ENCODE measurements at regions not wholly inside any gene's neighbourhood (a gene's known extent, or its start where the extent isn't known, plus 50 kb on each side); places are given as distances from the start of the nearest gene placed in this dataset.

DNA sequence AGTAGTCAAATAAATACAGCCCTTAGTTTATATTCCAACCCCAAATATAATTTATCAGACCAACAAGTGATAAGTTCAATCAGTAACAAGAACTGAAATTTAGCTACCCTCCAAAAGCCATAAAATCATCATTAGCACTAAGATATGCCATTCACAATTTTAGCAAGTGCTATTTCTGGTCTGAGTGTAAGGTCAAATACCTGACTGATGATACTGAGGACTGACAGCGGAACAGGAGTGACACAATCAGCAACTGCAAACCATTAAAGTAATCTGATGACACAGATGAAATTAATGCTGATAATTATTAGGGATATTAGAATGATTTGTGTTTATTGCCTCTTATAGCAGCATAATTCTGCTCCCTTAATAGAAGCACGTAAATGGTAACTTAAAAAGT is 152.7 kb upstream of the SPHKAP start:
- no peaks in the 10 kb centered on the region for H3K27me3 ChIP-seq (ENCODE audit: control insufficient read depth, insufficient read depth, low read length)
- no peak overlapping the region for H3K4me3 ChIP-seq (ENCODE audit: low read depth, low read length)
- ChIA-PET CTCF (no interaction called here), POLR2A (no interaction called here)
- DNase-seq (ENCODE audit: low read depth, low spot score): no peak
- no peak overlapping the region for H3K27ac ChIP-seq (ENCODE audit: low read depth, low read length)
- H3K9me3 ChIP-seq (ENCODE audit: control insufficient read depth, insufficient read depth, low read length): peaks cover 4% of the 10 kb centered on the region; the same call in 1 of the 2 replicates
- TF ChIP-seq, protein P1, sequence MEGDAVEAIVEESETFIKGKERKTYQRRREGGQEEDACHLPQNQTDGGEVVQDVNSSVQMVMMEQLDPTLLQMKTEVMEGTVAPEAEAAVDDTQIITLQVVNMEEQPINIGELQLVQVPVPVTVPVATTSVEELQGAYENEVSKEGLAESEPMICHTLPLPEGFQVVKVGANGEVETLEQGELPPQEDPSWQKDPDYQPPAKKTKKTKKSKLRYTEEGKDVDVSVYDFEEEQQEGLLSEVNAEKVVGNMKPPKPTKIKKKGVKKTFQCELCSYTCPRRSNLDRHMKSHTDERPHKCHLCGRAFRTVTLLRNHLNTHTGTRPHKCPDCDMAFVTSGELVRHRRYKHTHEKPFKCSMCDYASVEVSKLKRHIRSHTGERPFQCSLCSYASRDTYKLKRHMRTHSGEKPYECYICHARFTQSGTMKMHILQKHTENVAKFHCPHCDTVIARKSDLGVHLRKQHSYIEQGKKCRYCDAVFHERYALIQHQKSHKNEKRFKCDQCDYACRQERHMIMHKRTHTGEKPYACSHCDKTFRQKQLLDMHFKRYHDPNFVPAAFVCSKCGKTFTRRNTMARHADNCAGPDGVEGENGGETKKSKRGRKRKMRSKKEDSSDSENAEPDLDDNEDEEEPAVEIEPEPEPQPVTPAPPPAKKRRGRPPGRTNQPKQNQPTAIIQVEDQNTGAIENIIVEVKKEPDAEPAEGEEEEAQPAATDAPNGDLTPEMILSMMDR (IDR thresholded peaks at IDR 0.05; ENCODE audit: low read depth, low read length): no peak

DNA sequence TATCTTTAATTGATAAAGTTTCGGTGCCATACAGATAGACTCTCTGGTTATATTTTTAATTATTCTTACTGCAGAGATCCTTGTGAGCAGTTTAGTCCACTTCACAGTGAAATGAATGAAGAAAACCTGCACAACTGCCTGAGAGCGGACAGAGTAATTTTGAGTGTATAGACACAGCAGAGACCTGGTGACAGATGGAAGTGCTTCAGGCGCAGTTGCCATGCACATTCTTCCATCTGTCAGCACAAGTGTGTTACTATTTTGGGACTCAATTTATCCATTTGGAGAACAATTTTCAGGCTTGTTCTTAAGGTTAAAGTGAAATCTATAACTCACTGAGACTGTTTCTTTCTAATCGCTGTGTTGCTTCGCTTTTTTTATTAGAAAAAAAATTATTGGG is 147.8 kb upstream of the SPHKAP start:
- CTCF ChIA-PET: no interaction called here
- POLR2A ChIA-PET: no interaction called here
- H3K27me3 ChIP-seq (ENCODE audit: control insufficient read depth, insufficient read depth, low read length): no peaks in the 10 kb centered on the region
- DNase-seq (ENCODE audit: low read depth, low spot score): no peak
- peaks cover 13% of the 10 kb centered on the region for H3K9me3 ChIP-seq (ENCODE audit: control insufficient read depth, insufficient read depth, low read length)
- H3K27ac ChIP-seq (ENCODE audit: low read depth, low read length): no peak overlapping the region
- TF ChIP-seq, protein P1 (IDR thresholded peaks at IDR 0.05; ENCODE audit: low read depth, low read length): no peak
- H3K4me3 ChIP-seq (ENCODE audit: low read depth, low read length): no peak overlapping the region

DNA sequence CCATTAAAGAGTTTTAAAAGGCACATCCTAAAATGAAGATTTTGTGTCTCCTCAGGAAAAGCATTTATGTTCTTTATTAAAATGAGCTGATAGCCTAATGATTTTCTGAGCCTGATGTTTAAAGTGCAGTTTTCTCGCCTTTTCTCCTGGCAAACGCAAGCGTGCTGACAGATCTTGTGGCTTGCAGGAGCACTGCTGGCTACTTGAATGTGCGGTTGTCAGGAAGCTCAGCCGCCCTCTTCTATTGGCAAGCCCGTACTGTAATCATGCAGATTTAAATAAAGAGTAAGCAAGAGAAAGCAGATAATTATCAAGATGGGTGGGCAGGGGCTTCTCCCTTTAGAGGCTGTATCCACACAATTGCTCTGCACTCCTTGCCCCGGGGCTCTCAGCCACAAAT is 139.5 kb upstream of the SPHKAP start:
- Histone ChIP-seq H3K27me3 (ENCODE audit: control insufficient read depth, insufficient read depth, low read length) (no peaks in the 10 kb centered on the region), H3K27ac (ENCODE audit: low read depth, low read length) (no peak overlapping the region), H3K4me3 (ENCODE audit: low read depth, low read length) (no peak overlapping the region), H3K9me3 (ENCODE audit: control insufficient read depth, insufficient read depth, low read length) (peaks cover 9% of the 10 kb centered on the region)
- no peak for DNase-seq (ENCODE audit: low read depth, low spot score)
- ChIA-PET POLR2A (no interaction called here), CTCF (no interaction called here)
- TF ChIP-seq, protein P1 (IDR thresholded peaks at IDR 0.05; ENCODE audit: low read depth, low read length): no peak

DNA sequence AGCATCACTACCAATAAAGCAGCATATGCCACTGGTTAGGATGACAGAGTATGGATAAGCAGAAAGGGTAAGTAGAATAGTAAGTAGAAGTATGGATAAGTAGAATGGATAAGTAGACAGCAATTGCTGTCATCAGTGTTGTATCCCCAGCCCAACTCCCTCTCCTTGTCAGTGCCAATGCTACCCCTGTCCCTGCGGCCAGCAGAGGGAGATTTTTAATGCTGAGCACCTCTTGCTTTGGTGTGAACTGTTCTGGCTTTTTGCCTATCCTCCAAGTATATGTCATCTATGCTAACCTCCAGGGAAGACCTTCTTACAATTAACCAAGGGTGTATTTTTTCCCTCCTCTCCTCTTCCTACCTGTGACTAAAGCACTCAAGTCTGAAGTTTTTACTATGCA is 136.7 kb upstream of the SPHKAP start:
- ChIA-PET CTCF (no interaction called here), POLR2A (no interaction called here)
- TF ChIP-seq, protein P1 (IDR thresholded peaks at IDR 0.05; ENCODE audit: low read depth, low read length): peak; percentile 18; the same call in 1 of the 2 replicates
- no peaks in the 10 kb centered on the region for H3K27me3 ChIP-seq (ENCODE audit: control insufficient read depth, insufficient read depth, low read length)
- H3K27ac ChIP-seq (ENCODE audit: low read depth, low read length): no peak overlapping the region
- DNase-seq (ENCODE audit: low read depth, low spot score): no peak
- no peak overlapping the region for H3K4me3 ChIP-seq (ENCODE audit: low read depth, low read length)
- peaks cover 9% of the 10 kb centered on the region for H3K9me3 ChIP-seq (ENCODE audit: control insufficient read depth, insufficient read depth, low read length)

DNA sequence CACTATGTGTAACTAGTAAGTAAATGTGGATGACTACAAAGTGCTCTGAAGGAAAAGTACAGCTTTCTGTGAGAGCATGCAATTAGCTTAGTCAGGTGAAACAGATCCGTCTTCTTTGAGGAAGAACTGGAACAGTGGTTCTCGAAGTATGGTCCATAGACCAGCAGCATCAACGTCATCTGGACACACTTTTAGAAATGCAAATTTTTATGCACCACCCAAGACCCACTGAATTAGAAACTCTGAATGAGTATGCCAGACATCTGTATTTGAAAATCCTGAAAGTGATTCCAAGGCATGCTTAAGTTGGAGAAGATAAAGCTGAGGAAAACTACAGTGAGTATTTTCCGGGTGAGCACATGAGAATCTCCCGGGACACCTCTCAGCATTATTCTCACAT is 130.7 kb upstream of the SPHKAP start:
- TF ChIP-seq, protein P1 (IDR thresholded peaks at IDR 0.05; ENCODE audit: low read depth, low read length): no peak
- POLR2A ChIA-PET: no interaction called here
- Histone ChIP-seq H3K27me3 (ENCODE audit: control insufficient read depth, insufficient read depth, low read length) (no peaks in the 10 kb centered on the region), H3K27ac (ENCODE audit: low read depth, low read length) (no peak overlapping the region), H3K9me3 (ENCODE audit: control insufficient read depth, insufficient read depth, low read length) (peaks cover 14% of the 10 kb centered on the region), H3K4me3 (ENCODE audit: low read depth, low read length) (no peak overlapping the region)
- CTCF ChIA-PET: no interaction called here
- no peak for DNase-seq (ENCODE audit: low read depth, low spot score)

Data from AG04450 (cell line).